HEK293T (cell line): ENCODE measurements at regions not wholly inside any gene's neighbourhood (a gene's known extent, or its start where the extent isn't known, plus 50 kb on each side); places are given as distances from the start of the nearest gene placed in this dataset.

ENCODE experiments used
- BHLHE40 ChIP-seq: fragments of 450-650 bp; IDR thresholded peaks from 2 replicates; pipeline ENCODE4 v1.6.1; 2016; ENCODE audit warnings: mild to moderate bottlenecking, moderate library complexity, borderline replicate concordance
- CTBP1 ChIP-seq: fragments of 450-650 bp; IDR thresholded peaks from 2 replicates; pipeline ENCODE4 v1.6.1; 2016; ENCODE audit warnings: borderline replicate concordance
- ELF4 ChIP-seq: fragments of 450-650 bp; IDR thresholded peaks from 2 replicates; pipeline ENCODE4 v1.6.1; 2017; ENCODE audit warnings: antibody characterized with exemption
- FOXA1 ChIP-seq: fragments of 450-650 bp; IDR thresholded peaks from 2 replicates; pipeline ENCODE4 v1.6.1; 2016; ENCODE audit warnings: mild to moderate bottlenecking
- FOXK2 ChIP-seq: fragments of 450-650 bp; IDR thresholded peaks from 2 replicates; pipeline ENCODE4 v1.6.1; 2016; ENCODE audit warnings: mild to moderate bottlenecking
- FOXM1 ChIP-seq: fragments of 450-650 bp; IDR thresholded peaks from 2 replicates; pipeline ENCODE4 v1.6.1; 2017; ENCODE audit warnings: mild to moderate bottlenecking, borderline replicate concordance
- HDGF ChIP-seq: fragments of 450-650 bp; IDR thresholded peaks from 2 replicates; pipeline ENCODE4 v1.6.1; 2017; ENCODE audit warnings: antibody characterized with exemption, borderline replicate concordance
- L3MBTL2 ChIP-seq: fragments of 450-650 bp; conservative IDR thresholded peaks from 2 replicates; pipeline ENCODE4 v1.6.1; 2016; ENCODE audit warnings: mild to moderate bottlenecking
- NFRKB ChIP-seq: fragments of 450-650 bp; IDR thresholded peaks from 2 replicates; pipeline ENCODE4 v1.6.1; 2016; ENCODE audit warnings: mild to moderate bottlenecking, moderate library complexity
- PKNOX1 ChIP-seq: fragments of 450-650 bp; IDR thresholded peaks from 2 replicates; pipeline ENCODE4 v1.6.1; 2016
- SP1 ChIP-seq: fragments of 450-650 bp; IDR thresholded peaks from 2 replicates; pipeline ENCODE4 v1.6.1; 2017
- SUZ12 ChIP-seq: fragments of 450-650 bp; IDR thresholded peaks from 2 replicates; pipeline ENCODE4 v1.6.1; 2016; ENCODE audit warnings: mild to moderate bottlenecking
- ZNF384 ChIP-seq: fragments of 450-650 bp; IDR thresholded peaks from 2 replicates; pipeline ENCODE4 v1.6.1; 2016

- no peak for TF ChIP-seq HDGF
- TF ChIP-seq FOXK2 = no peak
- TF ChIP-seq ELF4 = no peak
- TF ChIP-seq BHLHE40 = no peak
- TF ChIP-seq SP1 = no peak
- TF ChIP-seq FOXA1 = no peak
- TF ChIP-seq SUZ12 = no peak
- TF ChIP-seq PKNOX1 = no peak
- TF ChIP-seq L3MBTL2 = no peak
- TF ChIP-seq FOXM1 = no peak
- TF ChIP-seq ZNF384 = no peak
- TF ChIP-seq CTBP1 = no peak
- no peak for TF ChIP-seq NFRKB
These were observed 77.5 kb upstream of the MARCKS start for GRCh38 chr6:113779656-113780055.
